Neural progenitor cell (in vitro differentiated cells): ENCODE measurements at regions not wholly inside any gene's neighbourhood (a gene's known extent, or its start where the extent isn't known, plus 50 kb on each side); places are given as distances from the start of the nearest gene placed in this dataset.

ENCODE experiments used
- CTCF ChIP-seq: fragments of 200-600 bp; sonication (generic); IDR thresholded peaks from 2 replicates; pipeline ENCODE4 v1.5.1; 2017; ENCODE audit warnings: antibody characterized with exemption, mild to moderate bottlenecking
- EZH2 ChIP-seq: fragments of 200-600 bp; sonication (generic); IDR thresholded peaks from 2 replicates; pipeline ENCODE4 v1.6.1; 2017; ENCODE audit warnings: antibody characterized with exemption, mild to moderate bottlenecking, moderate library complexity

GRCh38 chr10:83289373-83289772 is 849.9 kb upstream of the GHITM start:
- TF ChIP-seq CTCF (no peak), EZH2 (no peak)
